ENCODE measurements at regions not wholly inside any gene's neighbourhood (a gene's known extent, or its start where the extent isn't known, plus 50 kb on each side); places are given as distances from the start of the nearest gene placed in this dataset.
A peak's percentile ranks its signal among the peaks of the same experiment; 100 is the strongest.

GRCh38 chr2:19300961-19301360, 57.5 kb downstream of the OSR1 start:
- H3K27ac ChIP-seq (ENCODE audit: insufficient read depth, low read length): no peak overlapping the region
- WGBS, 2 experiments (ENCODE audit: extremely low coverage in 2 of 2, insufficient read length in 1 of 2): 71% methylated on average over 1 of the region's 2 CpGs; no CpG with 5 or more reads in 1 of the 2 experiments
- no peak overlapping the region for H2BK120ac ChIP-seq (ENCODE audit: low read depth, low read length)
- H2AK9ac ChIP-seq (replicated peaks; ENCODE audit: low read depth, low read length, poor library complexity): no peak overlapping the region
- no peak overlapping the region for H3K18ac ChIP-seq (ENCODE audit: low read depth, low read length)
- no peak overlapping the region for H4K8ac ChIP-seq (ENCODE audit: low read depth in 2 of 2, low read length in 2 of 2)
- no peak overlapping the region for H3K56ac ChIP-seq (ENCODE audit: extremely low read depth, insufficient read depth, low read length)
- no peak overlapping the region for H2BK20ac ChIP-seq (ENCODE audit: low read depth, low read length)
- H3K36me3 ChIP-seq (ENCODE audit: control insufficient read depth, insufficient read depth, low read length): no peaks in the 10 kb centered on the region
- peak; percentile 10 for DNase-seq
- H3K23ac ChIP-seq (ENCODE audit: low read depth, low read length): no peak overlapping the region
- no peak overlapping the region for H3K9ac ChIP-seq (ENCODE audit: low read depth, low read length)
- no peak overlapping the region for H3K4ac ChIP-seq (ENCODE audit: low read depth, low read length)
- H3K27me3 ChIP-seq (ENCODE audit: control insufficient read depth, insufficient read depth, low read length): no peaks in the 10 kb centered on the region
- H3K9me3 ChIP-seq (ENCODE audit: control insufficient read depth, insufficient read depth, low read length): no peaks in the 10 kb centered on the region
- no peak overlapping the region for H4K91ac ChIP-seq (ENCODE audit: insufficient read depth, low read depth, low read length)
- H4K5ac ChIP-seq (ENCODE audit: low read depth, low read length): no peak overlapping the region
- ATAC-seq (ENCODE audit: low read depth): no peak
- H3K9me1 ChIP-seq (ENCODE audit: insufficient read depth, low read length): no peaks in the 10 kb centered on the region
- TF ChIP-seq MXI1 (IDR thresholded peaks at IDR 0.05; ENCODE audit: borderline replicate concordance, low read depth, low read length) (no peak), RCOR1 (IDR thresholded peaks at IDR 0.05; ENCODE audit: insufficient replicate concordance, low read length) (no peak), CHD1 (IDR thresholded peaks at IDR 0.05; ENCODE audit: low read depth, low read length) (no peak), SMC3 (IDR thresholded peaks at IDR 0.05; ENCODE audit: low read depth, low read length) (no peak), CTCF (conservative IDR thresholded peaks at IDR 0.05; ENCODE audit: low read depth, low read length) (no peak), MAZ (IDR thresholded peaks at IDR 0.05; ENCODE audit: borderline replicate concordance, low read depth, low read length) (no peak), POLR2A (IDR thresholded peaks at IDR 0.05; ENCODE audit: low read depth, low read length) (no peak), FOS (IDR thresholded peaks at IDR 0.05; ENCODE audit: low read depth, low read length) (no peak), NFE2L2 (IDR thresholded peaks at IDR 0.05; ENCODE audit: low read depth, low read length) (no peak), MAFK (IDR thresholded peaks at IDR 0.05; ENCODE audit: low read depth, low read length) (no peak)
- CTCF ChIA-PET: no interaction called here
- H4K20me1 ChIP-seq (ENCODE audit: insufficient read depth, low read length): no peaks in the 10 kb centered on the region
- BruUV-seq (replicated peaks): no TSS peak
- no peak overlapping the region for H2BK5ac ChIP-seq (ENCODE audit: low read depth, low read length, poor library complexity, severe bottlenecking)
- no peak overlapping the region for H3K14ac ChIP-seq (replicated peaks; ENCODE audit: low read depth, low read length)
- H3K4me2 ChIP-seq (ENCODE audit: low read depth, low read length): no peak overlapping the region
- in situ Hi-C loops (cut with MboI; ENCODE audit: low sequenced_read_pairs): no loop called here
- no peaks in the 10 kb centered on the region for H3K79me1 ChIP-seq (ENCODE audit: low read depth in 1 of 2, low read length in 2 of 2)
- dilution Hi-C loops (cut with HindIII; ENCODE audit: low sequenced_read_pairs, unreplicated experiment): no loop called here
- intact Hi-C loops (cut with micrococcal nuclease): no loop called here
- H2BK15ac ChIP-seq (ENCODE audit: low read depth, low read length): no peak overlapping the region
- POLR2A ChIA-PET (ENCODE audit: unreplicated experiment): no interaction called here
- peaks cover 3% of the 10 kb centered on the region; the same call in 1 of the 2 replicates for H3K4me1 ChIP-seq (ENCODE audit: control insufficient read depth, insufficient read depth, low read length)
- H2AFZ ChIP-seq (replicated peaks; ENCODE audit: low read length, poor library complexity): no peak overlapping the region
- H3K4me3 ChIP-seq (ENCODE audit: insufficient read depth, low read depth, low read length): no peak overlapping the region
- H2AK5ac ChIP-seq (ENCODE audit: low read depth, low read length): no peak overlapping the region

Data from IMR-90 (cell line).